T-cell (primary cell): ENCODE measurements at regions not wholly inside any gene's neighbourhood (a gene's known extent, or its start where the extent isn't known, plus 50 kb on each side); places are given as distances from the start of the nearest gene placed in this dataset.

Experiments used
- ATAC-seq, 4 experiments: fragments of 200-7000 bp in 3 of 4; fragments of 150-1000 bp in 1 of 4; cut with Tn5 transposase; replicated peaks in 1 of 4; 1 replicate in 3 of 4; 2 replicates in 1 of 4; pipeline ENCODE4 v1.10.0; 2021; ENCODE audit warnings: moderate library complexity in 3 of 4, mild to moderate bottlenecking in 2 of 4, moderate number of reproducible peaks in 1 of 4
- CTCF ChIA-PET, 2 donors: fragments of 300-600 bp; sonication (Branson Sonifier 250); formaldehyde crosslinking; loops; one replicate each; lab custom pipeline; 2022; ENCODE audit warnings: antibody characterized with exemption in 2 of 2; lab: Charles Lee
- POLR2A ChIA-PET, 2 donors: fragments of 300-600 bp; sonication (Branson Sonifier 250); formaldehyde crosslinking; loops; one replicate each; lab custom pipeline; 2022; ENCODE audit warnings: antibody characterized with exemption in 2 of 2; lab: Charles Lee
- DNase-seq, 35 experiments: peaks; one replicate each; pipeline versions ENCODE4 v3.0.0 to v3.0.0-alpha.2; 2013 to 2023
- H3K27ac ChIP-seq: one replicate; pipeline ENCODE4 v1.5.1; 2013; ENCODE audit warnings: low read length
- H3K27me3 ChIP-seq, 2 experiments: replicated peaks in 1 of 2; 1 replicate in 1 of 2; 2 replicates in 1 of 2; pipeline versions ENCODE4 v1.6.1 to v1.7.0; 2013; ENCODE audit warnings: low read length in 1 of 2, mixed read lengths in 1 of 2; ENCODE audit not compliant: control insufficient read depth in 2 of 2, insufficient read depth in 2 of 2; ENCODE audit errors: extremely low read depth in 1 of 2
- H3K36me3 ChIP-seq, 2 donors: 1 replicate in 1 of 2; 2 replicates in 1 of 2; pipeline versions ENCODE4 v1.6.1 to v1.7.0; 2013; ENCODE audit warnings: low read length in 1 of 2; ENCODE audit not compliant: control insufficient read depth in 2 of 2, insufficient read depth in 1 of 2; ENCODE audit errors: extremely low read depth in 1 of 2
- H3K4me1 ChIP-seq, 2 experiments: 1 replicate in 1 of 2; 2 replicates in 1 of 2; pipeline versions ENCODE4 v1.6.1 to v1.7.0; 2013; ENCODE audit warnings: low read length in 2 of 2, mixed read lengths in 1 of 2; ENCODE audit not compliant: insufficient read depth in 2 of 2, control insufficient read depth in 1 of 2; ENCODE audit errors: extremely low read depth in 1 of 2
- H3K4me3 ChIP-seq, 2 donors: 1 replicate in 1 of 2; 2 replicates in 1 of 2; pipeline versions ENCODE4 v1.5.1 to v1.7.0; 2013; ENCODE audit warnings: mild to moderate bottlenecking in 2 of 2, low read length in 1 of 2, moderate library complexity in 1 of 2; ENCODE audit not compliant: control insufficient read depth in 1 of 2; ENCODE audit errors: extremely low read depth in 1 of 2
- H3K9me3 ChIP-seq: 2 replicates; pipeline ENCODE4 v1.7.0; 2013
- H3K27ac Mint-ChIP-seq, 2 donors: one replicate each; pipeline ENCODE4 v1.8.0; 2020 to 2021; ENCODE audit warnings: mild to moderate bottlenecking in 2 of 2, mixed read lengths in 2 of 2
- H3K27me3 Mint-ChIP-seq, 2 donors: one replicate each; pipeline ENCODE4 v1.8.0; 2021 to 2022; ENCODE audit warnings: mixed read lengths in 2 of 2
- H3K36me3 Mint-ChIP-seq: one replicate; pipeline ENCODE4 v1.8.0; 2021; ENCODE audit warnings: mixed read lengths
- H3K4me1 Mint-ChIP-seq, 3 donors: one replicate each; pipeline ENCODE4 v1.8.0; 2020 to 2022; ENCODE audit warnings: mixed read lengths in 3 of 3, mild to moderate bottlenecking in 1 of 3
- H3K4me3 Mint-ChIP-seq, 3 donors: one replicate each; pipeline ENCODE4 v1.8.0; 2020 to 2022; ENCODE audit warnings: mild to moderate bottlenecking in 3 of 3, mixed read lengths in 3 of 3, moderate library complexity in 3 of 3
- H3K9me3 Mint-ChIP-seq, 3 donors: one replicate each; pipeline ENCODE4 v1.8.0; 2020 to 2022; ENCODE audit warnings: mixed read lengths in 3 of 3
- WGBS: methylation state at CpG from one replicate; pipeline ENCODE4 v1.1.5; 2013; ENCODE audit warnings: missing lambda C conversion rate; ENCODE audit not compliant: insufficient coverage; 5-methylcytosine and 5-hydroxymethylcytosine counted together

DNA sequence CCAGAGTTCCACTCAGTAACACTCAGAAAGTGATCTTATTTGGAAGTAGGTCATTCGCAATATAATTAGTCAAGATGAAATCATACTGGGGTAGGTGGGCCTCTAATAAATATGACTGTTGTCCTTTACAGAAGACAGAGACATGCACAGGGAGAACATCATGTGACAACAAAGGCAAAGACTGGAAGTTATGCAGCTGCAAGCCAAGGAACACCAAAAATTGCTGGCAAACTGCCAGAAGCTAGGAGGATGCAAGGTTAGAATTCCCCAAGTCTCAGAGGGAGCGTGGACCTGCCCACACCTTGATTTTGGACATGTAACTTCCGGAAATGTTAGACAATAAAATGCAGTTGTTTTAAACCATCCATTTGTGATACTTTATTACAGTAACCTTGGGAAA is 471.5 kb upstream of the AGTR1 start:
- Histone ChIP-seq H3K4me1 (no peaks in the 10 kb centered on the region), H3K36me3 (no peaks in the 10 kb centered on the region), H3K27ac (no peak overlapping the region), H3K4me3 (no peak overlapping the region), H3K27me3 (no peaks in the 10 kb centered on the region), H3K9me3 (no peaks in the 10 kb centered on the region)
- H3K4me1 Mint-ChIP-seq: no peaks in the 10 kb centered on the region
- WGBS: 100% methylated on average over 1 of the region's 3 CpGs
- H3K4me3 Mint-ChIP-seq: no peak overlapping the region
- H3K9me3 Mint-ChIP-seq: peaks cover 0 to 11% (median 0%) of the 10 kb centered on the region in 3 donors
- CTCF ChIA-PET: no interaction called here
- POLR2A ChIA-PET: no interaction called here
- H3K27me3 Mint-ChIP-seq: no peaks in the 10 kb centered on the region
- DNase-seq (no peak), ATAC-seq (no peak)
- no peaks in the 10 kb centered on the region for H3K36me3 Mint-ChIP-seq
- no peak overlapping the region for H3K27ac Mint-ChIP-seq

- no peak overlapping the region for H3K4me3 ChIP-seq
- ChIA-PET CTCF (no interaction called here), POLR2A (no interaction called here)
- H3K4me3 Mint-ChIP-seq: no peak overlapping the region
- no CpG with 5 or more reads among the region's 1 CpG for WGBS
- H3K9me3 ChIP-seq: no peaks in the 10 kb centered on the region
- H3K36me3 Mint-ChIP-seq: no peaks in the 10 kb centered on the region
- DNase-seq (no peak), ATAC-seq (no peak)
- peaks cover 0 to 7% (median 0%) of the 10 kb centered on the region in 3 donors for H3K9me3 Mint-ChIP-seq
- H3K27me3 Mint-ChIP-seq: no peaks in the 10 kb centered on the region
- no peak overlapping the region for H3K27ac Mint-ChIP-seq
- H3K27ac ChIP-seq: no peak overlapping the region
- no peaks in the 10 kb centered on the region for H3K4me1 ChIP-seq
- no peaks in the 10 kb centered on the region for H3K27me3 ChIP-seq
- H3K4me1 Mint-ChIP-seq: no peaks in the 10 kb centered on the region
- no peaks in the 10 kb centered on the region for H3K36me3 ChIP-seq
Observed at GRCh38 chr3:148227534-148227933, 470.2 kb upstream of the AGTR1 start.

DNA sequence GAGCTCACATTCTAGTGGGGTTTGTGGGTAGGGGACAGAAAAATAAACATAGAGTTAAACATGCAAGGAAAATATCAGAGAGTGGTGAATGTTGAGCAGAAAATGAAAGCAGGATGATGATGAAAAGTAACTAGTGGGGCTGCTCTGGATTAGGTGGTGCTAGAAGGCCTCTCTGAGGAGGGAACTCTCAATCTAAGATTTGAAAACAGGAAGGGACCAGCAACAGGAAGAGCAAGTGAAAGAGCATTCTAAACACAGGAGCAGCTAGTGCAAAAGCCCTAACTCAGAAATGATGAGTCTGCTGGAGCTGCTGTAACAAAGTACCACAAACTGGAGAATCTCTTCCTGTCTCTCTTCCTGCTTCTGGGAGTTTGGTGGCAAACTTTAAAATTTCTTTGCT is 468.6 kb upstream of the AGTR1 start:
- no peak for DNase-seq
- no peaks in the 10 kb centered on the region for H3K4me1 ChIP-seq
- CTCF ChIA-PET: no interaction called here

GRCh38 chr3:148230473-148230872 is 467.2 kb upstream of the AGTR1 start:
- no peaks in the 10 kb centered on the region for H3K36me3 Mint-ChIP-seq
- H3K4me1 Mint-ChIP-seq: no peaks in the 10 kb centered on the region
- CTCF ChIA-PET: no interaction called here
- H3K4me3 Mint-ChIP-seq: no peak overlapping the region
- no CpG with 5 or more reads among the region's 2 CpGs for WGBS
- ATAC-seq: no peak
- Histone ChIP-seq H3K4me1 (no peaks in the 10 kb centered on the region), H3K9me3 (no peaks in the 10 kb centered on the region), H3K4me3 (no peak overlapping the region), H3K27ac (no peak overlapping the region), H3K36me3 (no peaks in the 10 kb centered on the region), H3K27me3 (no peaks in the 10 kb centered on the region)
- DNase-seq: no peak
- peaks cover 0 to 14% (median 4%) of the 10 kb centered on the region in 3 donors for H3K9me3 Mint-ChIP-seq
- POLR2A ChIA-PET: no interaction called here
- H3K27me3 Mint-ChIP-seq: peaks cover 0 to 3% of the 10 kb centered on the region in 2 donors
- no peak overlapping the region for H3K27ac Mint-ChIP-seq

More for the DNA sequence above, 468.6 kb upstream of the AGTR1 start:
- ATAC-seq: no peak
- Mint-ChIP-seq H3K36me3 (no peaks in the 10 kb centered on the region), H3K9me3 (peaks cover 0 to 17% (median 4%) of the 10 kb centered on the region in 3 donors), H3K27ac (peak overlapping the region in 1 of 2 donors; percentile 11), H3K27me3 (peaks cover 0 to 3% of the 10 kb centered on the region in 2 donors), H3K4me3 (no peak overlapping the region), H3K4me1 (no peaks in the 10 kb centered on the region)
- Histone ChIP-seq H3K4me3 (no peak overlapping the region), H3K27ac (no peak overlapping the region), H3K9me3 (no peaks in the 10 kb centered on the region), H3K27me3 (no peaks in the 10 kb centered on the region), H3K36me3 (no peaks in the 10 kb centered on the region)
- POLR2A ChIA-PET: no interaction called here

- CTCF ChIA-PET: no interaction called here
- peaks cover 0 to 3% of the 10 kb centered on the region in 2 donors for H3K27me3 Mint-ChIP-seq
- 90% methylated on average over 2 of the region's 3 CpGs for WGBS
- POLR2A ChIA-PET: no interaction called here
- no peaks in the 10 kb centered on the region for H3K4me1 Mint-ChIP-seq
- no peaks in the 10 kb centered on the region for H3K36me3 Mint-ChIP-seq
- Histone ChIP-seq H3K27me3 (no peaks in the 10 kb centered on the region), H3K36me3 (no peaks in the 10 kb centered on the region), H3K4me3 (no peak overlapping the region), H3K4me1 (no peaks in the 10 kb centered on the region), H3K9me3 (no peaks in the 10 kb centered on the region), H3K27ac (no peak overlapping the region)
- H3K4me3 Mint-ChIP-seq: no peak overlapping the region
- no peak overlapping the region for H3K27ac Mint-ChIP-seq
- DNase-seq (no peak), ATAC-seq (no peak)
- H3K9me3 Mint-ChIP-seq: peaks cover 0 to 14% (median 4%) of the 10 kb centered on the region in 3 donors
Observed at GRCh38 chr3:148232389-148232788, 465.3 kb upstream of the AGTR1 start.

- ATAC-seq (no peak), DNase-seq (no peak)
- ChIA-PET POLR2A (no interaction called here), CTCF (no interaction called here)
- Mint-ChIP-seq H3K4me1 (no peaks in the 10 kb centered on the region), H3K4me3 (no peak overlapping the region), H3K9me3 (peaks cover 0 to 11% (median 4%) of the 10 kb centered on the region in 3 donors), H3K27ac (no peak overlapping the region), H3K27me3 (peaks cover 0 to 3% of the 10 kb centered on the region in 2 donors), H3K36me3 (no peaks in the 10 kb centered on the region)
- Histone ChIP-seq H3K27me3 (no peaks in the 10 kb centered on the region), H3K4me3 (no peak overlapping the region), H3K4me1 (no peaks in the 10 kb centered on the region), H3K27ac (no peak overlapping the region), H3K9me3 (no peaks in the 10 kb centered on the region), H3K36me3 (no peaks in the 10 kb centered on the region)
- no CpG with 5 or more reads among the region's 1 CpG for WGBS
Observed at GRCh38 chr3:148233403-148233802, 464.3 kb upstream of the AGTR1 start.

DNA sequence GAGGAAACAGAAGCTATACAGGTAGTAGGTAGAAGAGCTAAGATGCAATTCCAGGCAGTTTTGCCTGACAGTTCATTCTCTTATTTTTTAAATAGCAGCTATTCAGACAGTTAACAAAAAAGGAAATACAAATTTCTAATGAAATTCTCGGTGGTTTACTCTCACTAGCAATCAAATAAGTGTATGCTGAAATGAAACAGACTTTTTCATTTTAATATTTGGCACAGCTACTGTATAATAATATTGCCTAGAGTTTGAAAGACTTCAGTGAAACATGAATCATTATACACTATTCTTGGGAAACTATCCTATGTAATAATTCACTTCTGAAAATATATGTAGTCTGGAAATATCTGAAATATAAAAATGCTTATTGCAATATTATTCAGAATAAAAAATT is 463.2 kb upstream of the AGTR1 start:
- no peaks in the 10 kb centered on the region for H3K4me1 ChIP-seq
- DNase-seq (no peak), ATAC-seq (no peak)
- Mint-ChIP-seq H3K27ac (no peak overlapping the region), H3K4me1 (no peaks in the 10 kb centered on the region), H3K27me3 (peaks cover 0 to 3% of the 10 kb centered on the region in 2 donors), H3K9me3 (peaks cover 0 to 11% (median 4%) of the 10 kb centered on the region in 3 donors), H3K4me3 (no peak overlapping the region), H3K36me3 (no peaks in the 10 kb centered on the region)
- H3K27ac ChIP-seq: no peak overlapping the region
- H3K36me3 ChIP-seq: no peaks in the 10 kb centered on the region
- no CpG with 5 or more reads among the region's 1 CpG for WGBS
- CTCF ChIA-PET: no interaction called here
- no peaks in the 10 kb centered on the region for H3K27me3 ChIP-seq
- no peak overlapping the region for H3K4me3 ChIP-seq
- POLR2A ChIA-PET: no interaction called here
- no peaks in the 10 kb centered on the region for H3K9me3 ChIP-seq
